NCI-H524 treated with DMSO at 0.1 percent for 48 hours (cell line): ENCODE measurements at regions not wholly inside any gene's neighbourhood (a gene's known extent, or its start where the extent isn't known, plus 50 kb on each side); places are given as distances from the start of the nearest gene placed in this dataset.
"Not testable (repeated sequence)": the region's sequence is repeated elsewhere in the genome, so short reads cannot be mapped to it uniquely, and the experiment has no call there.

Experiments
- DNase-seq: peaks from one replicate; lab custom pipeline; 2025; lab: John Stamatoyannopoulos, UW

DNA sequence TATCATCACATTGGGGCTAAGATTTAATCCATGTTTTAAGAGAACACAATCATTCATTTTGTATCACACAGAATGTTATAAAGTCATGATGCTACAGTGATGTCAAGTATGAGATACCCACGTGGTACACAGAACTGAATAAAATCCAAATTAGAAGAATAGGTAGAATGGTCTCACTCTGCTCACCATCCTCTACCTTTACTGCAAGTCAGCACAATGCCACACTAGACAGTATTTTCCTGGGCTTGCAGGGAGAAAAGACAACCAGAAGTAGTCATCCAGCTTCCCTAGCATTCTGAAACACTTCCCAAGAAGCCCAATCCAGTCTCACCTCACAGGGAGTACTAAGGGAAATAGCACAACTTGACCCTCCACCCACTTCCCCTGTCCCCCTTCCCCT lies 856.2 kb upstream of the NRXN1 start:
- DNase-seq, result no peak

- no peak for DNase-seq
Measured at GRCh38 chr2:51881673-51882072, 849.7 kb upstream of the NRXN1 start.

- no peak for DNase-seq
Measured at GRCh38 chr2:51880153-51880552, 848.2 kb upstream of the NRXN1 start.

- DNase-seq, result no peak
Measured at GRCh38 chr2:51866361-51866760, 834.4 kb upstream of the NRXN1 start.

DNA sequence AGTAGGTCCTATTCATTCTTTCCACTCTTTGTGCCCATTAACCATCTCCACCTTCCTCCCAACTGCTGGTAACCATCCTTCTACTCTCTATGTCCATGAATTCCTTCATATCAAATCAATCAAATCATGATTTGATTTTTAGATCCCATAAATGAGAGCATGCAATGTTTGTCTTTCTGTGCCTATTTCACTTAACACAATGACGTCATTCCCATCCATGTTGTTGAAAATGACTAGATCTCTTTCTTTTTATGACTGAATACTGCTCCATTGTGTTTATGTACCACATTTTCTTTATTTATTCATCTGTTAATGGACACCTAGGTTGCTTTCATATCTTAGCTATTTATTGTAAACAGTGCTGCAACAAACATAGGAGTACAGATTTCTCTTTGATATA lies 827.3 kb upstream of the NRXN1 start:
- no peak for DNase-seq

- no peak for DNase-seq
Measured at GRCh38 chr2:51855683-51856082, 823.8 kb upstream of the NRXN1 start.

DNA sequence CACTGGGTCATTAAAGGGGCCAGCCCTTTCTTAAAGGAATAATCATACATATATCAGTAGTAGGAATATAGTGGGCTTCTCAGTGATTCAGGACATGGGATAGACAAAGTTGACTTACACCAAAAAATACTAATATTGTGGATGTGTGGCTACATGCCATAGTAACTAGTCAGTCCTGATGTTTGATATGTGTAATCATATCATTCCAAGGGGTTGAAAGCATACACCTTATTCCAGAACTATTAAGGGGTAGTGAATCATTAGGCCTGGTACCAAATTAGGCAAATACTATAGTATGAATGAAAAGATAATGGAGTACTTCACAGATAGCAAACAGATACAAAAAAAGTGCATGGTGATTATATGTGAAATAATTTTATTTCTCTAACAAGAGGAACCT lies 814.9 kb upstream of the NRXN1 start:
- no peak for DNase-seq

- DNase-seq, result no peak
Measured at GRCh38 chr2:51846018-51846417, 814.1 kb upstream of the NRXN1 start.

GRCh38 chr2:51844596-51844995 lies 812.7 kb upstream of the NRXN1 start:
- DNase-seq, result no peak

DNA sequence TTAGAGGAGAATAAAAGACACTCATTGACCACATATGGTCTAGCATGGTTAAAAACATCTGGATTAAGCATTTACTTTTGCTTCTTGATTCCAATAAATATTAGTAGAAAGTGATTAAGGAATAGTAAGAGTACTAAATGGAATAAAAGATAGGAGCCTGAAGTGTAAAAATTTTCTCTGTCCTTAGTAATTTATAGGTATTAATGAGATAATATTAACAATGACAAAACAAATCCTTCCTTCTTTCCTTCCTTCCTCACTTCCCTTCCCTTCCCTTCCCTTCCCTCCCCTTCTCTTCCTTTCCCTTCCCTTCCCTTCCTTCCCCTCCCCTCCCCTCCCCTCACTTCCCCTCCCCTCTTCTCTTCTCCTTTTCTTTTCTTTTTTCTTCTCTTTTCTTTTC lies 797.5 kb upstream of the NRXN1 start:
- no peak for DNase-seq

- DNase-seq, result no peak
Measured at GRCh38 chr2:51825823-51826222, 793.9 kb upstream of the NRXN1 start.

- no peak for DNase-seq
Measured at GRCh38 chr2:51813247-51813646, 781.3 kb upstream of the NRXN1 start.

DNA sequence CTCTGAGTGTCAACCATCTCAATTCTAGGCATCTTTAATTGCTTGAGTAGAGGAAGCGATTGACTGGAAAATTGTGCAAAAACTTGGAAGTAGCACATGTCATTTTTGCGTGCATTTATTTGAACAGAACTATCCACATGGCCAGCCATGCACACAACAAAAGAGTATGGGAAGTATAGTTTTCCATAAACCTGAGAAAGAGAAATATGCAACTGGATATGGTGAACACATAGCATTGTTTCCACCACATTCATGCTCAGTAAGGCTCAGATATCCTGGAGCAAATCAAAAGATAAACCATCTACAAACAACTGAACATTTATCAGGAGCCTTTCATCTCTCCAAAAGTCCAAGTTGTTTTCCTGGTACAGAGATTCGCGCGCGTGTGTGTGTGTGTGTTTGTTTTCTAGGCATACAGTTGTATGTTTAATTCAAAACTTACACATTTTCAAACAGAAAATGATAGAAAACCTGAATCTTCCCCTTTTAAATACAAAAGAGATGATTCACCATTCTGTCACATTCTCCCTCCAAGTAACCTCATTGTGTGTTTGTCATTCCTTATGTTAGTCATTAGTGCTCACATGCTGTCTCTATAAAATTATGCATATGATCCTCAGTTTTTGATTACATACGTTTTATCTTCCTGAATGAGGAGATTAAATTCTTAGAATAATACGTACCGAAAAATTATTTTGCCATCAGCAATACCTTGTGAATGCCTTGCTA lies 780.4 kb upstream of the NRXN1 start:
- DNase-seq, result no peak

DNA sequence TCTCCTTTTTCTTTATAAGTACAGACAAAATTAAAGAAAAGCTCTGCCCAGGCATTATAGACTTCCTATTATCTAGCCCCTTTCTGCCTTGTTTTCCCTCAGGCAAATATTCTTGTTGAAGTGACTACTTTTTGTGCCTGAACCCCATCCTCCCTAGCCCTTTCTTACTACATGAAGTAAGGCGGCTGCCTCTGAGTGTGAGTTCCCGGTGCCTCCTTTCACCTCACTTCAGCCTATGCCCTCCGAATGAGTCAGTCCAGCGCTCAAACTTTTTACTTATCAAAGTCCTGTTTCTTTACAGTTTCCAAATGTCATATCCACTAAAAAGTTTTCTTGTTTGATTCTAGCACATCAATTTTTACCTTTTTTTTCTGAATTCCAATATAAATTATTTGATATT lies 778.3 kb upstream of the NRXN1 start:
- DNase-seq, result no peak

DNA sequence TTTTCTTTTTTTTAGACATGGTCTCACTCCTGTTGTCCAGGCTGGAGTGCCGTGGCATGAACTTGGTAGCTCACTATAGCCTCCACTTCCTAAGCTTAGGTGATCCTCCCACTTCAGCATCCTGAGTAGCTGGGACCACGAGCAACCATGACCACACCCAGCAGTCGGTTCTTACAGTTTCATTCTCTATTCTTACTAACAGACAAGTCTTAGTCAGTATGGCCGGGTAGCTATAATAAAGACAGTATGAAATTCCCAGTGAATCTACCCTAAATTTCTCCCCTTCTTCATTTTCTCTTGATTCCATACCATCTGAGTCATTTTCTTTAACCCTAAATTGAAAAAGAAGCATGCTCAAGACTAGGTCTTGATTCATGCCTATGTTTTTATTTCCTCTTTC lies 775.3 kb upstream of the NRXN1 start:
- DNase-seq, result no peak

GRCh38 chr2:51795248-51795888 lies 763.4 kb upstream of the NRXN1 start:
- DNase-seq, result no peak

GRCh38 chr2:51791496-51791895 lies 759.6 kb upstream of the NRXN1 start:
- no peak for DNase-seq

GRCh38 chr2:51790854-51791253 lies 758.9 kb upstream of the NRXN1 start:
- no peak for DNase-seq

GRCh38 chr2:51789918-51790317 lies 758.0 kb upstream of the NRXN1 start:
- DNase-seq, result no peak

GRCh38 chr2:51782921-51783765 lies 751.2 kb upstream of the NRXN1 start:
- no peak for DNase-seq

DNA sequence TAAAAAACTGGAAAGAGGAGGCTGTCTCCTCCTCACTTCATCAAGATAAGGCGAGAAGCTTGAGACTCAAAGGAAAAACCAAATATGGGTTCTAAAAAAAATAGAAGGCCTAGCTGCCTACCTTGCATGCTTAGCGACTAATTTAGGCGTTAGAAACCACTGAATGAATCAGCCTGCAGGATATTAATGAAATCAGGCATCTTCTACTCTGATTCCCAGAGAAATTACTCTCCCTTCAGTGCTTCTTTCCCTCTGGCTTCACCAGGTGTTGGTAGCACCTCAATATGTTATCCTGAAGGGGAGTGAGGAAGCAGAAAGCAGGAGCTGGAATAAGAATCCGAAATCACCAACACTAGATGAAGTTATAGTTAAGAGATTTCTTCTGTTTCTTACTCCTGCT lies 749.8 kb upstream of the NRXN1 start:
- DNase-seq, result no peak

GRCh38 chr2:51780353-51780752 lies 748.4 kb upstream of the NRXN1 start:
- no peak for DNase-seq

DNA sequence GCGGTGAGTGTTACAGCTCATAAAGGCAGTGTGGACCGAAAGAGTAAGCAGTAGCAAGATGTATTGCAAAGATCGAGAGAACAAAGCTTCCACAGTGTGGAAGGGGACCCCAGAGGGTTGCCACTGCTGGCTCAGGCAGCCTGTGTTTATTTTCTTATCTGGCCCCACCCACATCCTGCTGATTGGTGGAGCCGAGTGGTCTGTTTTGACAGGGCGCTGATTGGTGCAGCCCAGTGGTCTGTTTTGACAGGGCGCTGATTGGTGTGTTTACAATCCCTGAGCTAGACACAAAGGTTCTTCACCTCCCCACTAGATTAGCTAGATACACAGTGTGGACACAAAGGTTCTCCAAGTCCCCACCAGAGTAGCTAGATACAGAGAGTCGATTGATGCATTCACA lies 747.8 kb upstream of the NRXN1 start:
- DNase-seq, result not testable (repeated sequence)
